ENCODE measurements at regions not wholly inside any gene's neighbourhood (a gene's known extent, or its start where the extent isn't known, plus 50 kb on each side); places are given as distances from the start of the nearest gene placed in this dataset.

- TF ChIP-seq CTCF (IDR thresholded peaks at IDR 0.05) (no peak), POLR2A (IDR thresholded peaks at IDR 0.05) (no peak)
Observed at GRCh38 chr5:44714871-44715561, 93.7 kb upstream of the MRPS30 start.

Measured in right lobe of liver (tissue), 4 donors.